NB4 (cell line): ENCODE measurements at regions not wholly inside any gene's neighbourhood (a gene's known extent, or its start where the extent isn't known, plus 50 kb on each side); places are given as distances from the start of the nearest gene placed in this dataset.
"Not testable (repeated sequence)": the region's sequence is repeated elsewhere in the genome, so short reads cannot be mapped to it uniquely, and the experiment has no call there.

Experiments
- MYC ChIP-seq: IDR thresholded peaks from 2 replicates; pipeline ENCODE4 v1.6.1; 2011; ENCODE audit warnings: low read depth, low read length
- POLR2A ChIP-seq: IDR thresholded peaks from 2 replicates; pipeline ENCODE4 v1.6.1; 2011; ENCODE audit warnings: mild to moderate bottlenecking; ENCODE audit not compliant: insufficient read length; ENCODE audit errors: extremely low read depth
- TF ChIP-seq, protein P1 (sequence below): IDR thresholded peaks from one replicate; pipeline ENCODE4 v1.5.1; 2012; ENCODE audit warnings: low read depth, low read length
- TF ChIP-seq, protein P2 (sequence below): IDR thresholded peaks from 2 replicates; pipeline ENCODE4 v1.6.1; 2011; ENCODE audit warnings: low read depth, low read length

DNA sequence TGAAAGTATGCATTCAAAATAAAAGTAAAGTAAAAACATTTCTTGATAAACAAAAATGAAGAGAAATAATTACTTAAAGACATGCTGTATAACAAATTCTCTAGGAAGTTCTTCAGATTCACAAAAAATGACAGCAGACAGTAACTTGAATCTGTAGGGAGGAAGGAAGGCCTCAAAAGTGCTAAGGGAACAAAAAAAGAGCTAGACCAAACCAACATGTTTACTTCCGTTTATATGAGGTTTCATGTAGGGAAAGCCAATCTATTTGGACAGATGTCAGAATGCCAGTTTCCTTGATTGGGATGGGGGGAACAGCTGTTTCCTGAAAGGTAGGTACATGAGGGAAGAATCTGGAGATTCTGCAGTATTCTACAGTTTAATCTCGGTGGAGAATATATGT lies 1244.5 kb downstream of the RPIA start:
- TF ChIP-seq, protein P1, sequence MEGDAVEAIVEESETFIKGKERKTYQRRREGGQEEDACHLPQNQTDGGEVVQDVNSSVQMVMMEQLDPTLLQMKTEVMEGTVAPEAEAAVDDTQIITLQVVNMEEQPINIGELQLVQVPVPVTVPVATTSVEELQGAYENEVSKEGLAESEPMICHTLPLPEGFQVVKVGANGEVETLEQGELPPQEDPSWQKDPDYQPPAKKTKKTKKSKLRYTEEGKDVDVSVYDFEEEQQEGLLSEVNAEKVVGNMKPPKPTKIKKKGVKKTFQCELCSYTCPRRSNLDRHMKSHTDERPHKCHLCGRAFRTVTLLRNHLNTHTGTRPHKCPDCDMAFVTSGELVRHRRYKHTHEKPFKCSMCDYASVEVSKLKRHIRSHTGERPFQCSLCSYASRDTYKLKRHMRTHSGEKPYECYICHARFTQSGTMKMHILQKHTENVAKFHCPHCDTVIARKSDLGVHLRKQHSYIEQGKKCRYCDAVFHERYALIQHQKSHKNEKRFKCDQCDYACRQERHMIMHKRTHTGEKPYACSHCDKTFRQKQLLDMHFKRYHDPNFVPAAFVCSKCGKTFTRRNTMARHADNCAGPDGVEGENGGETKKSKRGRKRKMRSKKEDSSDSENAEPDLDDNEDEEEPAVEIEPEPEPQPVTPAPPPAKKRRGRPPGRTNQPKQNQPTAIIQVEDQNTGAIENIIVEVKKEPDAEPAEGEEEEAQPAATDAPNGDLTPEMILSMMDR = not testable (repeated sequence)
- TF ChIP-seq, protein P2, sequence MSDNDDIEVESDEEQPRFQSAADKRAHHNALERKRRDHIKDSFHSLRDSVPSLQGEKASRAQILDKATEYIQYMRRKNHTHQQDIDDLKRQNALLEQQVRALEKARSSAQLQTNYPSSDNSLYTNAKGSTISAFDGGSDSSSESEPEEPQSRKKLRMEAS = not testable (repeated sequence)
- TF ChIP-seq POLR2A, MYC: not testable (repeated sequence)
